Fibroblast of peridontal ligament (primary cell): ENCODE measurements at regions not wholly inside any gene's neighbourhood (a gene's known extent, or its start where the extent isn't known, plus 50 kb on each side); places are given as distances from the start of the nearest gene placed in this dataset.
A peak's percentile ranks its signal among the peaks of the same experiment; 100 is the strongest.

ENCODE experiments used
- DNase-seq: peaks from one replicate; pipeline ENCODE4 v3.0.0-alpha.2; 2010; ENCODE audit errors: extremely low read depth

DNA sequence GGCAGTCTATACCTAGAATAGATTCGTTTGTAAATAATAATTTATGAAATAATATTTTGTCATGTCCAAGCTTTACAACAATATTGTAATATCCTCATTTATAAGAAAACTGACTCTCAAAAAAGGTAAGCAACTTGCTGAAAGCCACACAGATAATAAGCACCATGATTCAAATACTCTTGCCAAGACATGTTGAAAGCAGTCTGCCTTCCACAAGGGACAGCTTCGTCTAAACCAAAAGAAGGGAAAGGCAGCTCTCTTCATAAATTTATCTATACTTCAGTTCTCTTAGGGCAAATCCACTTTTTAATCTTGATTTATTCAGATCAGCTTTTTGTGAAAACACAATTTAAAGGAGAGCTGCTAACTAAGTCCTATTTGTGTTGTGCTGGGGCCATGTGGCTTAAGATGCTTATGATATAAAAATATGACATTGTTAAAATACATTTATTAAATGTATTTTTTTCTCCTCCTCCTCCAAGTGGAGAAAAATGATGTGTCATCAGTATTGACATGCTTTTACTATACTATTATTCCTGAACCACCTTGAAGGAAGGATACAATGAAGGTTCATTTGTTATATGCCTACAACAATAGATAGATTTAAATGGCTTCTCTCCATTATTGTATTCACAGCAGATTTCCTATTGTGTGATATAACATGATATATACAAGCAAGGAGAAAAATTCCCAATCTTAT, 737.0 kb downstream of the HDGFL1 start:
- no peak for DNase-seq

GRCh38 chr6:23307516-23307915, 738.1 kb downstream of the HDGFL1 start:
- no peak for DNase-seq

DNA sequence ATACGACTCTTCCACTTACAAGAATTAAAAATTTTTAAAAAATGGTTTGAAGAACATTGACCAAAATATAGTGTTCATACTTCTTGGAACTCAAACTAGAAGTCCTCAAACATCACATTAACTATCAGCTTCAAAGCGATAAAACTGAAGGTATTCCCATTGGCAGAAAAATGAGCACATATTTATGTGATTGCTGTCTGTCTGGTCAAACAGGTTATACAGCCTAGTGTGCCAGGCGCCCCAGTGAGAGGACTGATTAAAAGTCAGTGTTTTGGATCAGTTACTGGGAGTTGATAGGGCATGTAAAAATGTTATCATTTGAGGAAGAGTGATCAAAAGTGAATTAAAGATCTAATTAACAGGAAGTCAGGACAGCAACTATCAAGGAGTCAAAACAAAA, 738.8 kb downstream of the HDGFL1 start:
- DNase-seq, result no peak

DNA sequence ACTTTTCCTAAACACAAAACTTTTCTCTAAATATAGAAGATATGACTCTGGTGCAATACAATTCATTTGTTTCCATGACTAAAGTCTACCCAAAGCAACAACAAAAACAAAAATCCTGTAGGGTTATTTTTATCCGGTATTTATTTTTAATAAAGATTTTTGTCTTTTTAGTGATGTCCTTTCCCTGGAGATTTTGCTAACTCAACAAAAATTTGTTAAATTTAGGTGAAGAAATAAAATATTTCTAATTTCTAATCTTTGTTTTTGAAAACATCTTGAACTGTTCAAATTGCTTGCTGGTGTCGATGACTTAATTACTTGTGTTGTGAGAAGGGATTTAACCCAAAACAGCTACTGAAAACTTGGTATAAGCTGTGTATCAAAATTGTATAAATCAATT, 741.8 kb downstream of the HDGFL1 start:
- DNase-seq, result no peak

DNA sequence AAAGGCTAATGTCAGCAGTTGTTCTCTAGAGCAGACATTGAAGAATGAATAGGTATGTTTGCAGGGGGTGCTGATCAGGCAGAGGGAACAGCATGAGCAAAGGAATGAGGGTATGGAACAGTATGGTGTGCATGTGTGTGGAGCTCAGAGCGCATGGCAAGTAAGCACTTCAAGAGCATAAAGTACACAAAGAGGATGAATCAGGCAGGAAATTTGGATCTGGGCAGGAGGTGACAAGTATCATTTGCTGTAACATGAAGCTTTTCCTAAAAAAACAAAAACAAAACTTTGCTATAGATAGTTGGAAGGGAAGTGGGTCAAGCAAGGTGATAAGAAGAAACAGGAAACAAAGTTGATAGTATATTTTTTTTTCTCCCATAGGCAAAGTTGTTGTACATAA, 746.8 kb downstream of the HDGFL1 start:
- peak; percentile 3 for DNase-seq

DNA sequence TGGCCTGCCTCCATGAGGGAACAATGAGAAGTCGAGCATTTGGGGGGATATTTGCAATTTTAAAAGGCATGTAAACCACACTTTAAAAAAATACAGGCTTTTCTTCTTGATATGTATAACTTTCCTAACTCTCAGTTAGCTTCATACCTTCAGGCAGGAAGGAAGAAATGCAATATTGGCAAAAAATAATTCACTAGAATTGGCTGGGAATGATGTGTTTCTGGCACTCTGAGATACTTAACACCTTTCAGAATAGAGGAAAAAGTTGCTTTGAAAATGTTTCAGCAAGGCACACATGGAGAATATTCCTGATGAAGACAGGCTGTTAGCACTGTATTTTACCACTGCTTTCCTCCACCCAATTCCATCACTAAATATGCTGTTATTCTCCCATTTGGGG, 747.6 kb downstream of the HDGFL1 start:
- DNase-seq, result no peak

- no peak for DNase-seq
These were observed 750.2 kb downstream of the HDGFL1 start for GRCh38 chr6:23319582-23319981.

DNA sequence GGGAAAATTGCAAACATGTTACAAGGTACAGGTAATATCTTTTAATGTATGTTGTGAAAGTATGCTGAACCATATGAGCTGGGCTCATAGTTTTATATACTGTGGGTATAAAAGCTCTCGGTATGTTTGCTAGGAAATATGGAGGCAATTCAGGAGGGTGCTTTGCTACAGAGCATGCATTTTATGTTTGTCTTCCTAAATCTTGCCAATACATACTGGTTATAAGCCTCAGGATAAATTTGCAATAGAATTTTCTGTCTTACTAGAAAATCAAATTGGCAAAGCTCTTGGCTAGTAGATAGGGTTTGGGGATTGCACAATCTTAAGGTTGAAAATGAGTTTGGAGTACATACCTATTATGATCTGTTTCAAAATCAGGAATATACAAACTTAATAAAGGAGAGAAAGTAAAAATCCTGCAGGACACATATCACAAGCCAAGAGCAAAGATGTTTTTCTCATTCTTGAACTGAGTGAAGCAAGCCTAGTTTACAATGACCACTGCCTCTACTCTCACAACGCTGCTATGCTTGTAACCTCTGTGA, 751.2 kb downstream of the HDGFL1 start:
- no peak for DNase-seq

DNA sequence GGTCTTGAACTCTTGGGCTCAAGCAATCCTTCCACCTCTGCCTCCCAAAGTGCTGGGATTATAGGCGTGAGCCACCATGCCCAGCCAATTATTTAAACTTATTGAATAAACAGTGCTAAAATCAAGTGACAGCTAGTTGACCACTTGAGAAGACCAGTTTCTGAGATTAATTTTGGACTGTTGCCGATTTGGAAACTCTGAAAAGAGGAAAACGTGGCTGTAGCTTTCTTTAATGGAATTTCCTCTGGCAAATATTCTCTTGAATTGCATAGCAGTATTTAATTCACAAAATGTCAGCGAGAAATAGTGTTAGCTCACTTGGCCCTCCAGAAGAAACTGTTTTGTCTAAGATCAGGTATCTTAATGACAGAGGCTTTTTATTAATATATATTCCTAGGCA, 754.5 kb downstream of the HDGFL1 start:
- DNase-seq, result no peak

- DNase-seq, result no peak
These were observed 755.7 kb downstream of the HDGFL1 start for GRCh38 chr6:23325065-23325464.

- DNase-seq, result no peak
These were observed 758.3 kb downstream of the HDGFL1 start for GRCh38 chr6:23327621-23328020.

DNA sequence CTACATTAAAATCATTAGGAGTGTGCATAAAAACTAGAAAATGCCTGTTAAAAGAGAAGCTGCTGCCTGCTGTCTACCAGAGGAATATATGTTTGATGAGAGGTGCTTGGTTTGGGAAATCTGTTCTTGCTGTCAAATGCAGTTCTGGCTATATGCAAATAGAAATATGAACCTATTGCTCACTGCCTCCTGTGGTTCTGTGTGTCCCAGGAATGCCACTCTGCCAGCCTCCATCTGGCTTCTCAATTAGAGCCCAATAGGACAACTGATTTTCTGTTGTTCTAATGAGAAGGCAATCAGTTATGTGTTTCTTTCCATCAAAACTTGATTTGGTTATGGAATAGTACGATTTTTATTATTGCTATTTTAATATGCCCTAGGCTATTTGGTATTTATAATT, 759.7 kb downstream of the HDGFL1 start:
- DNase-seq, result no peak

GRCh38 chr6:23330632-23331031, 761.3 kb downstream of the HDGFL1 start:
- no peak for DNase-seq

GRCh38 chr6:23334360-23334759, 765.0 kb downstream of the HDGFL1 start:
- DNase-seq, result no peak

DNA sequence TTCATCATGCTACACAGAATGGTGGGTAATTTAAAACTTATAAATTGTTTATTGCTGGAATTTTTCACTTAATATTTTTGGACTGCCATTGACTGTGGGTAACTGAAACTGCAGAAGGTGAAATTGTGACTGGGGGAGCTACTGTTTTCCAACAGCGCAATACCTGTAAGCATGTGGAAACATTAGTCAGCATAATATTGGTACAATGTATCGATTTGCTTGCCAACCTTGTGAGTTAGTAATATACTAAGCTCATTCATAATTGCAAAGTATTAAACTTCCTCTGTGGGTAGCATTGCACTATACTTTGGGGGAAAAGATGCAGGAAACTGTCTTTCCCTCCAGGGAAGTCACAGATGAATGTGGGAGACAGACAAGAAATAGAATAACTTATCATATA, 766.5 kb downstream of the HDGFL1 start:
- no peak for DNase-seq

GRCh38 chr6:23339268-23339667, 769.9 kb downstream of the HDGFL1 start:
- DNase-seq, result no peak

- DNase-seq, result peak; percentile 33
These were observed 770.9 kb downstream of the HDGFL1 start for GRCh38 chr6:23340271-23340670.

GRCh38 chr6:23343610-23344306, 774.4 kb downstream of the HDGFL1 start:
- no peak for DNase-seq

DNA sequence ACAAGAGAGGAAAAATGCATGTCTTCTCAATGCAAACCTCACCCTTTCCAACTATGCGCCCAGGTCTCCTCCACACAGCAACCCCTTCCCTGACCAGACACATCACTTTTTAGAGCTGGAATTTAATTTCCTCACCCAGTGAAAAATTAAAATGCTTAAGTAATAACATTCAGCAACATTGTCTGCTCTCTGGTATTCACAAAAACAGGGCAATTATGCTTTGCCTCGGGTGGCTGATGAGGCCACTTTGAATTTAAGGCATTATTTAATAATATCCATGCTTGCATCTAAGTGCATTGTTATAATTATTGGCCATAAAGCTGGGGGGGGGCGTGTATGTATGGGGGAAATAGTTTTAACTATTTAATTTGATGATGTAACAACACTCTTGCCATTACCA, 777.8 kb upstream of the NRSN1 start:
- DNase-seq, result no peak

DNA sequence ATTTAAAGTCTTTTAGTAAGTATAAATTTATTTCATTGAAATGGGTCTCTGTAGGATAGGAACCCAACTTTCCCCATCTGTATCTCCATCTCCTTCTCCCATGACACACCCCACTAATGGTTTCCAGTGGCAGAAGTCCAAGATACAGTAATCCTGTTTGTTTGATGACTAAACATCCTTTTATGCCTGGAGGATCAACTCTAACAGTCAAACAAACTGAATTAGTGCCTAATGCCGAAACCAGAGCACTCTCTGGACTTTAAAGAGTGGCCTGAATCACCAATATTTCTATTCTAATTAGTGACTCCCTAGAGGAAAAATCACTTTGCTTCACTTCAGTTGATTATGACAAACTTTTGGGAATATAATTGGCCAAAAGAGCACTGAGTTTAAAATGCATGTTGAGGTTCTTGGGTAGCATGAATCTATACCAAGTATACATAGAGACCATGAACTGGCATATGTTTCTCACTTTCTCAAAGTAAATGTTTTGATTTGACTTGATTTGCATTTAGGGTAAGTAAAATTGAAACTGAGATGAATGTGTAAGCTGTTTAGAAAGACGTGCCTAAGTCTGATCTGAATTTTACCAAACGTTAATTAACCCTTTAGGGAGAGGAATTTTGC, 776.4 kb upstream of the NRSN1 start:
- peak; percentile 89 for DNase-seq

- no peak for DNase-seq
These were observed 775.1 kb upstream of the NRSN1 start for GRCh38 chr6:23350752-23351453.

GRCh38 chr6:23354004-23354403, 772.0 kb upstream of the NRSN1 start:
- DNase-seq, result no peak
